K562 (cell line): ENCODE measurements at regions not wholly inside any gene's neighbourhood (a gene's known extent, or its start where the extent isn't known, plus 50 kb on each side); places are given as distances from the start of the nearest gene placed in this dataset.
"Not testable (repeated sequence)": the region's sequence is repeated elsewhere in the genome, so short reads cannot be mapped to it uniquely, and the experiment has no call there.

Experiments
- ATAC-seq: fragments of 200-7000 bp; cut with Tn5 transposase; 3 replicates; pipeline ENCODE4 v1.9.1; 2020; ENCODE audit warnings: moderate library complexity
- BruUV-seq: library from RNA; stranded (reverse); fragments of 400-500 nt; replicated peaks from 2 replicates; lab custom pipeline; 2021; lab: Mats Ljungman, UMichigan
- CTCF ChIA-PET: fragments of 300-600 bp; formaldehyde crosslinking; extraction: SDS; loops from one replicate; lab custom pipeline; 2021; ENCODE audit warnings: low intra/inter-chr PET ratio; lab: Yijun Ruan, JAX
- POLR2A ChIA-PET: fragments of 300-600, 350-650 bp; sonication (Branson Sonifier 250); formaldehyde crosslinking; extraction: SDS; loops from one replicate; lab custom pipeline; 2021; ENCODE audit warnings: antibody characterized with exemption, inconsistent platforms; lab: Yijun Ruan, JAX
- DNase-seq, 4 experiments: peaks; one replicate each; pipeline versions ENCODE4 v3.0.0 to v3.0.0-alpha.2; 2011 to 2018; ENCODE audit warnings: low spot score in 3 of 4, mixed read lengths in 3 of 4; ENCODE audit errors: extremely low read depth in 1 of 4
- FAIRE-seq: peaks from 2 replicates; lab custom pipeline; 2011; peaks lifted over from hg19 to GRCh38; lab: Jason Lieb, UNC
- H2AFZ ChIP-seq: 2 replicates; pipeline ENCODE4 v1.6.0; 2011; ENCODE audit warnings: low read depth, low read length, control low read depth, inconsistent platforms
- H3K27ac ChIP-seq: fragments of 200-600 bp; 3 replicates; pipeline ENCODE4 v1.8.0; 2011; ENCODE audit warnings: low read depth, mild to moderate bottlenecking, control low read depth, inconsistent platforms, low read length, moderate library complexity, mixed read lengths; ENCODE audit errors: extremely low read depth
- H3K27me3 ChIP-seq, 2 experiments: fragments of 300-600 bp in 1 of 2; 2 replicates in 1 of 2; 3 replicates in 1 of 2; pipeline versions ENCODE4 v1.6.0 to v1.8.0; 2011; ENCODE audit warnings: inconsistent platforms in 2 of 2, low read length in 2 of 2, mild to moderate bottlenecking in 1 of 2, mixed read lengths in 1 of 2, moderate library complexity in 1 of 2; ENCODE audit not compliant: control insufficient read depth in 2 of 2, insufficient read depth in 2 of 2
- H3K36me3 ChIP-seq: fragments of 300-600 bp; 3 replicates; pipeline ENCODE4 v1.8.0; 2011; ENCODE audit warnings: mild to moderate bottlenecking, low read length, inconsistent platforms; ENCODE audit not compliant: control insufficient read depth, insufficient read depth
- H3K4me1 ChIP-seq, 2 experiments: fragments of 200-600 bp in 1 of 2; replicated peaks in 1 of 2; 2 replicates in 1 of 2; 3 replicates in 1 of 2; pipeline versions ENCODE4 v1.5.1 to v1.8.0; 2011; ENCODE audit warnings: inconsistent platforms in 2 of 2, low read length in 2 of 2, mild to moderate bottlenecking in 1 of 2, mixed read lengths in 1 of 2, moderate library complexity in 1 of 2; ENCODE audit not compliant: control insufficient read depth in 2 of 2, insufficient read depth in 2 of 2
- H3K4me2 ChIP-seq: 2 replicates; pipeline ENCODE4 v1.6.1; 2011; ENCODE audit warnings: low read length, control low read depth, inconsistent platforms, mixed read lengths; ENCODE audit not compliant: insufficient read depth
- H3K4me3 ChIP-seq: fragments of 200-600 bp; sonication (generic), shearing (Covaris generic); 2 replicates; pipeline ENCODE4 v1.5.1; 2016; ENCODE audit warnings: control low read depth, inconsistent platforms
- H3K79me2 ChIP-seq: fragments of 200-600 bp; 3 replicates; pipeline ENCODE4 v1.8.0; 2011; ENCODE audit warnings: low read length, inconsistent platforms; ENCODE audit not compliant: control insufficient read depth, insufficient read depth
- H3K9ac ChIP-seq, 2 experiments: 2 replicates each; pipeline versions ENCODE4 v1.6.0 to v1.6.1; 2011; ENCODE audit warnings: low read depth in 2 of 2, low read length in 2 of 2, control low read depth in 1 of 2, inconsistent platforms in 1 of 2, mild to moderate bottlenecking in 1 of 2, mixed read lengths in 1 of 2; ENCODE audit not compliant: insufficient read depth in 1 of 2
- H3K9me1 ChIP-seq: one replicate; pipeline ENCODE4 v1.6.0; 2011; ENCODE audit warnings: inconsistent platforms, mild to moderate bottlenecking, low read length, moderate library complexity; ENCODE audit not compliant: control insufficient read depth, insufficient read depth
- H3K9me3 ChIP-seq: replicated peaks from 2 replicates; pipeline ENCODE4 v1.5.1; 2011; ENCODE audit warnings: low read depth, low read length, inconsistent platforms; ENCODE audit not compliant: control insufficient read depth, insufficient read depth
- H4K20me1 ChIP-seq: replicated peaks from 2 replicates; pipeline ENCODE4 v1.6.1; 2011; ENCODE audit warnings: low read length, inconsistent platforms, mixed read lengths; ENCODE audit not compliant: control insufficient read depth, insufficient read depth
- LARP7 ChIP-seq: fragments of 450-650 bp; IDR thresholded peaks from 2 replicates; pipeline ENCODE4 v1.6.1; 2016
- ZNF77 ChIP-seq: fragments of 250-450 bp; sonication (Bioruptor Pico); IDR thresholded peaks from 2 replicates; pipeline ENCODE4 v1.5.0; 2020
- WGBS: fragments of 100-300 bp; shearing (Covaris generic); methylation state at CpG from one replicate; pipeline ENCODE4 v1.1.6; 2016; ENCODE audit warnings: low coverage, mixed read lengths; ENCODE audit not compliant: insufficient coverage; ENCODE audit errors: missing lambda C conversion rate; 5-methylcytosine and 5-hydroxymethylcytosine counted together
- in situ Hi-C: fragments of 300-500 bp; cut with MboI; formaldehyde crosslinking; loops from 4 replicates; pipeline ENCODE4 v1.15.0; 2018; ENCODE audit warnings: inconsistent platforms, mixed read lengths
- intact Hi-C: fragments of 100-400 bp; cut with micrococcal nuclease; formaldehyde crosslinking; loops from 2 replicates; pipeline ENCODE4 v1.14.2; 2022

DNA sequence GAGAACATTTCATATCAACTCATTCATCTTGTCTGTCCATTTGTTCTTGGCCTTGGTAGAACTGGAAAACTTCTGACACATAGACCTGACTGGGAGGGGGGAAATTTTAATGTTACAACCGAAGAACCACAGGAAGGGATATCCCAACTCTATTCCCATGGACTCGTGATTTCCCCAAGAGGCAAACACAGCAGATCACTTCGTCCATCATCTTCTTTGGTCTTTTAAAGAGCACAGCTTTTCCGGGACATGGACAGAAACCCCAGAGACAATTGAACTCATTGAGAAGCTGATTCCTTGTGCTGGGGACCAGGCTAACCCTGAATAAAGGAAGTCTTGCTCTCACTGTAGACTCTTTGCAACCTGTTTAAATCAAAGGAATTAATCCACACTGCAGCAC, 66.3 kb upstream of the TMEM170B start (continued):
- TF ChIP-seq ZNF77 (CRISPR knock-in tag), result no peak

DNA sequence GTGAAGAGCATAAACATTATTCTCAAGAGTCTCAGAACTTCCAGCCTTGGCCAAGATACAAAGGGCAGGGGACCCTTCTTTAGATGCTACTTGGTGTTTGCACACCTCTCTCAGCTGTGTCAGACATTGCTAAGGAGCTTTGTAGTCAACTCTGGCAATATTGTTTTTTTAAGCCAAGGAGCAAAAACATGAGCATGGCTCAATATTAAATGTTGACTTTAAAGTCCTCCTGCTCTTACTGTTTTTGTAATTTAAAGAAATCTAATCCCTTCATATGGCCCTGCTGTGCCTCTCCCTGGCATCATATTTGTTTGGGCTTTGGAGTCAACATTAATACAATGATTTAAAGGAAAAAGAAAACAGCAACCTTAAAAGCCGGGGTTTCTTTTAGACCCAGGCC, 67.9 kb upstream of the TMEM170B start:
- Histone ChIP-seq H3K79me2 (no peaks in the 10 kb centered on the region), H3K9ac (no peak overlapping the region), H3K36me3 (no peaks in the 10 kb centered on the region), H2AFZ (no peak overlapping the region), H3K27me3 (peaks cover 3 to 12% of the 10 kb centered on the region in 2 experiments; a peak in 4 of 5 replicates), H3K4me1 (no peaks in the 10 kb centered on the region), H4K20me1 (no peaks in the 10 kb centered on the region), H3K9me1 (no peaks in the 10 kb centered on the region), H3K4me3 (no peak overlapping the region), H3K27ac (no peak overlapping the region), H3K4me2 (no peak overlapping the region), H3K9me3 (no peaks in the 10 kb centered on the region)
- BruUV-seq, result no TSS peak
- ChIA-PET POLR2A (interaction anchor here (0.6 kb wide), 1 partner anchor 68 kb away, joined by 3 read pairs; no protein-coding TSS in a partner anchor), CTCF (no interaction called here)
- DNase-seq, result no peak
- ATAC-seq, result no peak
- TF ChIP-seq LARP7, result no peak
- intact Hi-C loops (no loop called here), in situ Hi-C loops (no loop called here)
- 0% methylated on average over 1 of the region's 1 CpG for WGBS
- FAIRE-seq, result no peak

DNA sequence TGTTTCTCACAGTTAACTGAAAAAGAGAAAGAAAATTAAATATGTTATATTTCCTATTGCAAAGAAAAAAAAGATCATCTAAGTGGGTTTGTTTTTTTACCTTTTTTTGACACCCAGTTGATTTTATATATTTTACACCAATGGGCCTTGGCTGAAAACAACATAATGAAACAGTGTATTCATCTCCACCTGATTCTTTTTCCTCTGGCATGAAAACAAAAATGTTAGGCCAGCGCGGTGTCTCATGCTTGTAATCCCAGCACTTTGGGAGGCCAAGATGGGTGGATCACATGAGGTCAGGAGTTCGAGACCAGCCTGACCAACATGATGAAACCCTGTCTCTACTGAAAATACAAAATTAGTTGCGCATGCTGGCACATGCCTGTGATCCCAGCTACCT, 69.3 kb upstream of the TMEM170B start:
- FAIRE-seq, H3K4me1 ChIP-seq, H3K9me1 ChIP-seq, ATAC-seq, CTCF ChIA-PET, H3K27ac ChIP-seq, H2AFZ ChIP-seq, H3K4me3 ChIP-seq, H4K20me1 ChIP-seq, intact Hi-C loops, DNase-seq, POLR2A ChIA-PET, BruUV-seq, H3K79me2 ChIP-seq, H3K4me2 ChIP-seq, H3K9me3 ChIP-seq, in situ Hi-C loops, H3K9ac ChIP-seq, H3K36me3 ChIP-seq: not testable (repeated sequence)
- H3K27me3 ChIP-seq, result peaks cover 3 to 10% of the 10 kb centered on the region in 2 experiments; a peak in 4 of 5 replicates
- 0% methylated on average over 4 of the region's 4 CpGs for WGBS
